Endodermal cell (in vitro differentiated cells): ENCODE measurements at regions not wholly inside any gene's neighbourhood (a gene's known extent, or its start where the extent isn't known, plus 50 kb on each side); places are given as distances from the start of the nearest gene placed in this dataset.

Experiments used
- DNase-seq: peaks from one replicate; pipeline ENCODE4 v3.0.0-alpha.2; 2017
- H3K27ac ChIP-seq: 2 replicates; pipeline ENCODE4 v1.5.1; 2013; ENCODE audit warnings: mild to moderate bottlenecking, low read depth, low read length, moderate library complexity
- H3K27me3 ChIP-seq: 2 replicates; pipeline ENCODE4 v1.6.1; 2013; ENCODE audit warnings: mild to moderate bottlenecking, low read length, moderate library complexity; ENCODE audit not compliant: insufficient read depth, control insufficient read depth, poor library complexity, severe bottlenecking
- H3K36me3 ChIP-seq: 2 replicates; pipeline ENCODE4 v1.7.0; 2013; ENCODE audit warnings: mild to moderate bottlenecking, low read length, moderate library complexity; ENCODE audit not compliant: control insufficient read depth, insufficient read depth
- H3K4me1 ChIP-seq: one replicate; pipeline ENCODE4 v1.7.0; 2013; ENCODE audit warnings: low read length; ENCODE audit not compliant: control insufficient read depth, insufficient read depth
- H3K4me3 ChIP-seq: 2 replicates; pipeline ENCODE4 v1.5.1; 2013; ENCODE audit warnings: mild to moderate bottlenecking, low read length, moderate library complexity
- H3K9ac ChIP-seq: 2 replicates; pipeline ENCODE4 v1.6.1; 2013; ENCODE audit warnings: mild to moderate bottlenecking, low read length, moderate library complexity; ENCODE audit not compliant: poor library complexity, severe bottlenecking; ENCODE audit errors: extremely low read depth
- H3K9me3 ChIP-seq: 2 replicates; pipeline ENCODE4 v1.6.1; 2013; ENCODE audit warnings: mild to moderate bottlenecking, low read length, moderate library complexity; ENCODE audit not compliant: control insufficient read depth
- H3K27ac Mint-ChIP-seq: 2 replicates; pipeline ENCODE4 v1.8.0; 2020; ENCODE audit warnings: mixed read lengths
- H3K27me3 Mint-ChIP-seq: 2 replicates; pipeline ENCODE4 v1.8.0; 2021; ENCODE audit warnings: mild to moderate bottlenecking, mixed read lengths; ENCODE audit not compliant: insufficient read depth
- H3K36me3 Mint-ChIP-seq: 2 replicates; pipeline ENCODE4 v1.8.0; 2020; ENCODE audit warnings: low read depth, mixed read lengths
- H3K4me1 Mint-ChIP-seq: 2 replicates; pipeline ENCODE4 v1.8.0; 2020; ENCODE audit warnings: mixed read lengths
- H3K4me3 Mint-ChIP-seq: 2 replicates; pipeline ENCODE4 v1.8.0; 2020; ENCODE audit warnings: mild to moderate bottlenecking, moderate library complexity, mixed read lengths
- H3K9me3 Mint-ChIP-seq: 2 replicates; pipeline ENCODE4 v1.8.0; 2020; ENCODE audit warnings: mild to moderate bottlenecking, mixed read lengths
- WGBS, 2 experiments: methylation state at CpG; one replicate each; pipeline versions ENCODE4 v1.1.5 to v1.1.7; 2013; ENCODE audit warnings: missing lambda C conversion rate in 2 of 2, mixed read lengths in 1 of 2; ENCODE audit not compliant: insufficient coverage in 1 of 2, insufficient read length in 1 of 2; 5-methylcytosine and 5-hydroxymethylcytosine counted together
- TF ChIP-seq, protein P1 (sequence below): fragments of 200-600 bp; sonication (generic); conservative IDR thresholded peaks from 2 replicates; pipeline ENCODE4 v1.5.0; 2021; ENCODE audit warnings: antibody characterized with exemption, mild to moderate bottlenecking

- WGBS, 2 experiments, result 92 to 100% methylated on average over 3 to 8 of the region's 8 CpGs
- peaks cover 18% of the 10 kb centered on the region for H3K4me1 ChIP-seq
- Mint-ChIP-seq H3K36me3 (no peaks in the 10 kb centered on the region), H3K4me3 (no peak overlapping the region), H3K4me1 (peaks cover 48% of the 10 kb centered on the region), H3K27me3 (no peaks in the 10 kb centered on the region), H3K27ac (peak overlapping the region; percentile 18), H3K9me3 (no peaks in the 10 kb centered on the region)
- H3K27me3 ChIP-seq, result no peaks in the 10 kb centered on the region
- H3K4me3 ChIP-seq, result no peak overlapping the region
- no peak for DNase-seq
- TF ChIP-seq, protein P1, sequence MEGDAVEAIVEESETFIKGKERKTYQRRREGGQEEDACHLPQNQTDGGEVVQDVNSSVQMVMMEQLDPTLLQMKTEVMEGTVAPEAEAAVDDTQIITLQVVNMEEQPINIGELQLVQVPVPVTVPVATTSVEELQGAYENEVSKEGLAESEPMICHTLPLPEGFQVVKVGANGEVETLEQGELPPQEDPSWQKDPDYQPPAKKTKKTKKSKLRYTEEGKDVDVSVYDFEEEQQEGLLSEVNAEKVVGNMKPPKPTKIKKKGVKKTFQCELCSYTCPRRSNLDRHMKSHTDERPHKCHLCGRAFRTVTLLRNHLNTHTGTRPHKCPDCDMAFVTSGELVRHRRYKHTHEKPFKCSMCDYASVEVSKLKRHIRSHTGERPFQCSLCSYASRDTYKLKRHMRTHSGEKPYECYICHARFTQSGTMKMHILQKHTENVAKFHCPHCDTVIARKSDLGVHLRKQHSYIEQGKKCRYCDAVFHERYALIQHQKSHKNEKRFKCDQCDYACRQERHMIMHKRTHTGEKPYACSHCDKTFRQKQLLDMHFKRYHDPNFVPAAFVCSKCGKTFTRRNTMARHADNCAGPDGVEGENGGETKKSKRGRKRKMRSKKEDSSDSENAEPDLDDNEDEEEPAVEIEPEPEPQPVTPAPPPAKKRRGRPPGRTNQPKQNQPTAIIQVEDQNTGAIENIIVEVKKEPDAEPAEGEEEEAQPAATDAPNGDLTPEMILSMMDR, result no peak
- H3K36me3 ChIP-seq, result no peaks in the 10 kb centered on the region
- H3K9ac ChIP-seq, result no peak overlapping the region
- H3K9me3 ChIP-seq, result no peaks in the 10 kb centered on the region
- H3K27ac ChIP-seq, result no peak overlapping the region
Measured at GRCh38 chr20:51914758-51915157, 112.4 kb upstream of the SALL4 start.

DNA sequence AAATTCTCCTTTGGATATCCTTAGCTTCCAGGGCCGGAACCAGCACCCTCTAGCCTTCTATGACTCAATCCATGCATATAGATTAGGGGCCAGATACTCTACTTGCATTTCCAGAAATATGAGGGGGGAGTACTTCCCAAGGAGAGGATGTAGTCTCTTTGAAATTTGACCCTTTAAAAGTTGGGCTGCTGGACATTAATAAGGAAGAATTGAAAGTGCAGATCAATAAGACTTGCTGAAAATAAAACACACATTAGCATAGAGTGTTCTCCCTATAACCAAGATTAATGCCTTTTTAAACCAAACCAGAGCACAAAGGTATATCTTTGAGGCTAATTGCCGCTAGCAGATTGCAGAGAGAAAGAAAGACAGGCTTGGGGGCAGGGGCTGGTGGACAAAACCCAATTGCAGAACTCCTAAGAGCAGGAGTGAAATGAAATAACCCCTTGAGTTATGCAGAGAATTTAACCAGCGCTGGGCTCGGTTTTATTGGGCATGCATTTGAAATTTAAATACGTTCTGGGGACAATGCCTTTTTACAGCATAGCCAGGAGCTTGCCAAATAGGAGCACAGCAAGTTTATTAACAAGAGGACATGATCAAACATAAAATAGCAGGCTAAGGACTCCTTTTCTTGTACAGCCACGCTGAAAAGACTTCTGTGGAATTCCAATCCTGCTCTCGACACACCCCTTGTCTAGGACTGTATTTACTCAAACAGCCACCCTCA is 108.2 kb upstream of the SALL4 start:
- 21 to 34% methylated on average over 6 to 7 of the region's 7 CpGs for WGBS, 2 experiments
- DNase-seq, result no peak

DNA sequence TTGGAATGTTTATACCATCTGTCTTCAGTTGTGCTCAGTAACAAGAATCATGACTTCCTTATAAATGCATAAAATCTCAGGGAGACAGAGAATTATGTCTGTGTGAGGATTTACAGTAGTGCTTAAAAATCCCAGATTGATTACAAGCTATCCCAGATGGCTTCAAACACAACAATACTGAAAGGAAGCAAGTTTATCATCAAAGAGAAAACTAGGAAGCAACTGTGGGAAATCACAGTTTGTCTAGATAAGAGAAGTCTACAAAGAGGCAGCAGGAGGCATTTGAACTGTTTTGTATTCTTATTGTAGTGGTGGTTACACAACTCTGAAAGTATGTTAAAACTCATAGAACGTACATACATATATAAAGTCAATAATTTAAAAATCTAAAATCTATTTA is 104.4 kb upstream of the SALL4 start:
- no peaks in the 10 kb centered on the region for H3K36me3 Mint-ChIP-seq

More for the DNA sequence above, 108.2 kb upstream of the SALL4 start:
- Histone ChIP-seq H3K4me1 (peaks cover 10% of the 10 kb centered on the region), H3K27ac (peak overlapping the region; percentile 91), H3K9me3 (no peaks in the 10 kb centered on the region), H3K36me3 (no peaks in the 10 kb centered on the region), H3K4me3 (peak overlapping the region; percentile 53), H3K9ac (peak overlapping the region; percentile 8), H3K27me3 (no peaks in the 10 kb centered on the region)
- no peaks in the 10 kb centered on the region for H3K27me3 Mint-ChIP-seq
- H3K27ac Mint-ChIP-seq, result no peak overlapping the region
- H3K36me3 Mint-ChIP-seq, result no peaks in the 10 kb centered on the region
- peaks cover 40% of the 10 kb centered on the region for H3K4me1 Mint-ChIP-seq
- H3K9me3 Mint-ChIP-seq, result no peaks in the 10 kb centered on the region
- no peak overlapping the region for H3K4me3 Mint-ChIP-seq
- TF ChIP-seq, protein P1, result no peak

More for the DNA sequence above, 104.4 kb upstream of the SALL4 start:
- WGBS, 2 experiments, result no CpG with 5 or more reads among the region's 1 CpG
- TF ChIP-seq, protein P1, result no peak
- H3K9me3 ChIP-seq, result no peaks in the 10 kb centered on the region
- no peaks in the 10 kb centered on the region for H3K9me3 Mint-ChIP-seq
- H3K27me3 Mint-ChIP-seq, result no peaks in the 10 kb centered on the region
- no peak overlapping the region for H3K9ac ChIP-seq
- no peak overlapping the region for H3K4me3 Mint-ChIP-seq
- no peaks in the 10 kb centered on the region for H3K27me3 ChIP-seq
- H3K4me3 ChIP-seq, result no peak overlapping the region
- H3K4me1 ChIP-seq, result peaks cover 10% of the 10 kb centered on the region
- H3K36me3 ChIP-seq, result no peaks in the 10 kb centered on the region
- H3K27ac Mint-ChIP-seq, result no peak overlapping the region
- H3K27ac ChIP-seq, result no peak overlapping the region
- no peak for DNase-seq
- H3K4me1 Mint-ChIP-seq, result peaks cover 29% of the 10 kb centered on the region
